ENCODE measurements at regions not wholly inside any gene's neighbourhood (a gene's known extent, or its start where the extent isn't known, plus 50 kb on each side); places are given as distances from the start of the nearest gene placed in this dataset.

- H3K9me3 ChIP-seq (ENCODE audit: control insufficient read depth, insufficient read depth, low read length) = no peaks in the 10 kb centered on the region
- no peaks in the 10 kb centered on the region for H4K20me1 ChIP-seq (ENCODE audit: control insufficient read depth, insufficient read depth, low read depth, low read length)
- H3K36me3 ChIP-seq (ENCODE audit: control insufficient read depth, low read length) = no peaks in the 10 kb centered on the region
- TF ChIP-seq EZH2phosphoT487 (IDR thresholded peaks at IDR 0.05; ENCODE audit: borderline replicate concordance, low read length) (no peak), CTCF (IDR thresholded peaks at IDR 0.05; ENCODE audit: low read depth, low read length, poor library complexity, severe bottlenecking) (no peak)
- H3K27ac ChIP-seq (ENCODE audit: low read depth, low read length) = no peak overlapping the region
- no peaks in the 10 kb centered on the region for H3K9me2 ChIP-seq (replicated peaks; ENCODE audit: control insufficient read depth, low read length)
- H3K4me3 ChIP-seq (ENCODE audit: low read length) = no peak overlapping the region
- no peaks in the 10 kb centered on the region for H3K79me2 ChIP-seq (ENCODE audit: control insufficient read depth, low read length)
- no peaks in the 10 kb centered on the region for H3K27me3 ChIP-seq (ENCODE audit: control insufficient read depth, low read length)
- no peak overlapping the region for H3K4me2 ChIP-seq (ENCODE audit: low read length)
- no peaks in the 10 kb centered on the region for H3F3A ChIP-seq (ENCODE audit: control insufficient read depth, insufficient read depth)
- no peaks in the 10 kb centered on the region for H3K4me1 ChIP-seq (ENCODE audit: control insufficient read depth, low read length)
These were observed 438.5 kb downstream of the PTPRU start for GRCh38 chr1:29674627-29675326.

- Histone ChIP-seq H3F3A (ENCODE audit: control insufficient read depth, insufficient read depth) (no peaks in the 10 kb centered on the region), H3K27ac (ENCODE audit: low read depth, low read length) (no peak overlapping the region), H3K79me2 (ENCODE audit: control insufficient read depth, low read length) (no peaks in the 10 kb centered on the region)
These were observed 437.6 kb downstream of the PTPRU start for GRCh38 chr1:29673669-29674626.

DNA sequence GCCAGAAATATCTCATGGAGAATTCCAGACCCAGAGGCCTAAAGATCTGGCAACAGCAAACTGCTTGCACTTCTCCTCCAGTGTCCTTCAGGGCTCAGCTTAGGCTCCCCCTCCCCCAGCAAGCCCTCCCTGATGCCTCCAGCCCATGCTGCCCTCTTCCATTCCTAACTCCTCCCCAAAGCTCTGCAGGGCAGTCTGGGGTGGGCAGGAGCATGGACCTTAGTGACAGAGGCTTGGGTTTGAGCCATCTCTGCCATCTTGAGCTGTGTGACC lies 436.8 kb downstream of the PTPRU start:
- Histone ChIP-seq H3K36me3 (ENCODE audit: control insufficient read depth, low read length) (no peaks in the 10 kb centered on the region), H4K20me1 (ENCODE audit: control insufficient read depth, insufficient read depth, low read depth, low read length) (no peaks in the 10 kb centered on the region), H3K4me2 (ENCODE audit: low read length) (no peak overlapping the region), H3F3A (ENCODE audit: control insufficient read depth, insufficient read depth) (no peaks in the 10 kb centered on the region), H3K9me2 (replicated peaks; ENCODE audit: control insufficient read depth, low read length) (no peaks in the 10 kb centered on the region), H3K9me3 (ENCODE audit: control insufficient read depth, insufficient read depth, low read length) (no peaks in the 10 kb centered on the region), H3K27ac (ENCODE audit: low read depth, low read length) (no peak overlapping the region), H3K4me3 (ENCODE audit: low read length) (no peak overlapping the region), H3K79me2 (ENCODE audit: control insufficient read depth, low read length) (no peaks in the 10 kb centered on the region), H3K27me3 (ENCODE audit: control insufficient read depth, low read length) (no peaks in the 10 kb centered on the region), H3K4me1 (ENCODE audit: control insufficient read depth, low read length) (no peaks in the 10 kb centered on the region)
- TF ChIP-seq EZH2phosphoT487 (IDR thresholded peaks at IDR 0.05; ENCODE audit: borderline replicate concordance, low read length) (no peak), CTCF (IDR thresholded peaks at IDR 0.05; ENCODE audit: low read depth, low read length, poor library complexity, severe bottlenecking) (no peak)

More at GRCh38 chr1:29673669-29674626, 437.6 kb downstream of the PTPRU start:
- no peaks in the 10 kb centered on the region for H3K9me2 ChIP-seq (replicated peaks; ENCODE audit: control insufficient read depth, low read length)
- H3K9me3 ChIP-seq (ENCODE audit: control insufficient read depth, insufficient read depth, low read length) = no peaks in the 10 kb centered on the region
- H3K27me3 ChIP-seq (ENCODE audit: control insufficient read depth, low read length) = no peaks in the 10 kb centered on the region
- no peaks in the 10 kb centered on the region for H3K4me1 ChIP-seq (ENCODE audit: control insufficient read depth, low read length)
- no peak for TF ChIP-seq CTCF (IDR thresholded peaks at IDR 0.05; ENCODE audit: low read depth, low read length, poor library complexity, severe bottlenecking)
- no peak for TF ChIP-seq EZH2phosphoT487 (IDR thresholded peaks at IDR 0.05; ENCODE audit: borderline replicate concordance, low read length)
- no peaks in the 10 kb centered on the region for H4K20me1 ChIP-seq (ENCODE audit: control insufficient read depth, insufficient read depth, low read depth, low read length)
- no peak overlapping the region for H3K4me2 ChIP-seq (ENCODE audit: low read length)
- no peaks in the 10 kb centered on the region for H3K36me3 ChIP-seq (ENCODE audit: control insufficient read depth, low read length)
- H3K4me3 ChIP-seq (ENCODE audit: low read length) = no peak overlapping the region
